KMS-11 (cell line): ENCODE measurements at regions not wholly inside any gene's neighbourhood (a gene's known extent, or its start where the extent isn't known, plus 50 kb on each side); places are given as distances from the start of the nearest gene placed in this dataset.

Experiments used
- H2AFZ ChIP-seq: fragments of 200-600 bp; sonication (generic); 2 replicates; pipeline ENCODE4 v1.6.1; 2016; ENCODE audit warnings: antibody characterized with exemption, mixed run types, low read depth
- H3K27ac ChIP-seq: fragments of 200-600 bp; sonication (generic); 2 replicates; pipeline ENCODE4 v1.6.1; 2016; ENCODE audit warnings: mild to moderate bottlenecking, mixed run types
- H3K27me3 ChIP-seq: fragments of 200-600 bp; sonication (generic); 2 replicates; pipeline ENCODE4 v1.6.1; 2017; ENCODE audit warnings: mild to moderate bottlenecking, low read depth, mixed run types, moderate library complexity; ENCODE audit not compliant: insufficient read depth
- H3K36me3 ChIP-seq: fragments of 200-600 bp; sonication (generic); 2 replicates; pipeline ENCODE4 v1.6.1; 2017; ENCODE audit warnings: mild to moderate bottlenecking, mixed run types; ENCODE audit not compliant: insufficient read depth
- H3K4me1 ChIP-seq: fragments of 200-600 bp; sonication (generic); 2 replicates; pipeline ENCODE4 v1.6.1; 2016; ENCODE audit warnings: mild to moderate bottlenecking, low read depth, mixed run types; ENCODE audit not compliant: poor library complexity, severe bottlenecking
- H3K4me2 ChIP-seq: fragments of 200-600 bp; sonication (generic); 2 replicates; pipeline ENCODE4 v1.7.0; 2016; ENCODE audit warnings: mild to moderate bottlenecking, mixed run types
- H3K4me3 ChIP-seq: fragments of 200-600 bp; sonication (generic); IDR thresholded peaks from 2 replicates; pipeline ENCODE4 v1.6.1; 2017; ENCODE audit warnings: low read depth, low read length, mixed read lengths; ENCODE audit not compliant: insufficient read depth
- H3K79me2 ChIP-seq: fragments of 200-600 bp; sonication (generic); 2 replicates; pipeline ENCODE4 v1.6.1; 2016; ENCODE audit warnings: low read depth, mixed run types; ENCODE audit not compliant: insufficient read depth
- H3K9ac ChIP-seq: fragments of 200-600 bp; sonication (generic); 2 replicates; pipeline ENCODE4 v1.6.1; 2016; ENCODE audit warnings: mild to moderate bottlenecking, mixed run types
- H4K20me1 ChIP-seq: fragments of 200-600 bp; sonication (generic); 2 replicates; pipeline ENCODE4 v1.6.1; 2016; ENCODE audit warnings: mild to moderate bottlenecking, mixed run types; ENCODE audit not compliant: insufficient read depth
- CTCF ChIP-seq: fragments of 200-600 bp; sonication (generic); conservative IDR thresholded peaks from 2 replicates; pipeline ENCODE4 v1.6.1; 2017; ENCODE audit warnings: low read depth, mild to moderate bottlenecking, antibody characterized with exemption, low read length, moderate library complexity, mixed read lengths

- Histone ChIP-seq H3K36me3 (no peaks in the 10 kb centered on the region), H3K27me3 (no peaks in the 10 kb centered on the region), H3K9ac (no peak overlapping the region), H3K4me3 (no peak overlapping the region), H3K79me2 (no peaks in the 10 kb centered on the region), H4K20me1 (no peaks in the 10 kb centered on the region), H3K27ac (no peak overlapping the region), H3K4me1 (no peaks in the 10 kb centered on the region), H3K4me2 (no peak overlapping the region), H2AFZ (no peak overlapping the region)
- TF ChIP-seq CTCF = no peak
Measured at GRCh38 chr10:94281654-94282053, 81.1 kb downstream of the NOC3L start.

DNA sequence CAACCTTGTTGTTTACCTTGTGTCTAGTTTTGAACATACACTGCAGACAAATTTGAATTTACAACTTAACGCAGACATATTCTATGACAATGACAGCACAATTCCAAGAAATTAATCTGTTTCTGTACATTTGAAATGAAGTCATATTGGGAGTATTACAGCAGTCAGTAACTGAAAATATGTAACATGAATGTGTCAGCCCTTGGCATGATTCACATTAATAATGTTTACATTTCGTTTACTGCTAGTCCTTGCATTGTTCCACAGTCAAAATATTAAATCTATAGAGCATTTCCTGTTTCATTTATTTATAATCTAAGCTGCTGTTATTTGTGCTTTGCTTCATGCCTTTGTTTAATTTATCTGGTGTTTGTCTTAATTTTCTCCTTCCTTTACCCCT is 80.4 kb downstream of the NOC3L start:
- Histone ChIP-seq H3K9ac (no peak overlapping the region), H3K79me2 (no peaks in the 10 kb centered on the region), H3K4me2 (no peak overlapping the region), H4K20me1 (no peaks in the 10 kb centered on the region), H3K4me3 (no peak overlapping the region), H3K27me3 (no peaks in the 10 kb centered on the region), H2AFZ (no peak overlapping the region), H3K36me3 (no peaks in the 10 kb centered on the region), H3K4me1 (no peaks in the 10 kb centered on the region), H3K27ac (no peak overlapping the region)
- TF ChIP-seq CTCF = no peak
